NCI-H345 treated with DMSO at 0.1 percent for 48 hours (cell line): ENCODE measurements at regions not wholly inside any gene's neighbourhood (a gene's known extent, or its start where the extent isn't known, plus 50 kb on each side); places are given as distances from the start of the nearest gene placed in this dataset.
"Not testable (repeated sequence)": the region's sequence is repeated elsewhere in the genome, so short reads cannot be mapped to it uniquely, and the experiment has no call there.

ENCODE experiments used
- DNase-seq: peaks from one replicate; lab custom pipeline; 2025; ENCODE audit not compliant: unreplicated experiment; lab: John Stamatoyannopoulos, UW

DNA sequence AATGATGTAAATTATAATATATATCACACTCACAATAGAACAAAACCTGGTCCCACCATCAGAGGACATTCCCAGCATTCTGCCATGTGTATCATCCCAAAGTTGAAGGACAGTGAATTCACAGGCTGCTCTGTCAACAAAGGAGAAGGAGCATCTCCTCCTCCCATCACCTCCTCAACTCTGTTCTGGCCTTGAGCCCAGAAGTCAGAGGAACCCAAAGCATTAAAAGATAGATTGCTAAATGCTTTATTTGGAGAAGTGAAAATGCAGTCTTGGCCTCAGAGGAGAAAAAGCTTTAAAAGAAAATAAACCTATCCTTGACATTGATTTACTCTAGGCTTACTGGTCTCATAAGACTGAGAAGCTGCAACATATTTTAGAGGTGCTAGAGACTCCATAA, 268.8 kb upstream of the RASGEF1B start:
- no peak for DNase-seq

DNA sequence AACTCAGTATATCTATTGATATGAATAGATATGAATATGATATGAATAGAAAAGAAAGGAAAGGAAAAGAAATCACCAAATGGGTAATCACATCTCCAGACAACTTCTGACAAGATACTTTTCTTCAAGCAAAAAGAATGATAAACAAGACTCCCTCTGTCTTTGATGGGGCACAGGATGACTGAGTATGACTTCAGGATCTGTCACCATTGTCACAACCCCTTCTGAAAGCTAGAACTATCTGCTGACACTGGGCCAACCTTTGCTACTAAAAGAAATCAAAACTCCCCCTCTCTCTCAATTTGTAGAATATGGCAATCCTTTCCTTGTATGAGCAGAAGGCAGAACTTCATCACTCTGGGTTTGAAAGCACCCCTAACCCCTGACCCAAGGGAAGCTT, 267.2 kb upstream of the RASGEF1B start:
- no peak for DNase-seq

DNA sequence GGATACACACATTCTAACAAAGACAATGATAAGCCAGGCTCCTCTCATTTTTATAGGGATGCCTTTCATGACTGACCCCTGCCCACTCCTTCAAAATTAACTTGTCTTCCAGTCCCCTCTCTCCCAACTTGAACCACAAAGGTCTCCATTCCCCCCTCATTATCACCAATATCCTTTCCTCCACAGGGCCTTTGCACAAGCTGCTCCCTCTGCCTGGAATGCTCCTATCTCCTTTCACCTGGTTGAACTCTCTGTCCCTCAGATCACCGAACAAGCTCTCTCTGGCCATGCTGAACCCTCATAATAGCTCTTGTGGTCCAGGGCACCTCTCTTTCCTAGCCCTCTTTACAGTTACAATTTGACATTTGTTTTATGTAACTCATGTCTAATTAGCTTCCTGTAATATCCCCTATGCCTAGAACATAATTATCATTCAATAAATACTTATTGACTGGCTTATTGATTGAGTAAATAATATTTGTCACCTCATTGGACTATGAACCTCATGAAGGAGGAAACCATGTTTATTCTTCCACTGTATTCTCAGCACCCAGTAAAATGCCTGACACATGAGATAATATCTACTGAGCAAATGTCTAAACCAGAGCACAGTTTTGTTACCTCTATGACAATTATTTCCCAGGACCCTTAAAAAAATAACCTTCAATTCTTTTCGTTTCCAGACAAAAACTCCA, 266.3 kb upstream of the RASGEF1B start:
- DNase-seq, result no peak

DNA sequence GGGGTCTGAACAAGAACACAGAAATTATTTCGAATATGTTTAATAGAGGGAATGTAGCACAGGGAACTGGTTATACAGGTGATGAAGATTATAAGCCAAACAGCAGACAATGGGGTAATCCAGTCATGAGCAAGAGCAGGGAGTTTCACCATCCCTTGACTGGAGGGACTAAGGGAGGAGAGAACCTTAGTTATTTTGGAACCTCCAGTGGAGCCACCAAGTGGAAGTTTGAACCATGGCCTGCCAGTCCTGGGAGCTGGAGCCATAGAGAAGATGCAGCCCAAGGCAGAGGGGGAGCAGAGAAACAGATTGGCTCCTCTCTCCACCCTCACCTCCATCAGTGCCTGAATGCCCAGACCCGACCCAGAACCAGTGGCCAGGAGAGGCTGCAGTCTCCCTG, 264.6 kb upstream of the RASGEF1B start:
- no peak for DNase-seq

GRCh38 chr4:81732980-81733379, 261.3 kb upstream of the RASGEF1B start:
- no peak for DNase-seq

- DNase-seq, result no peak
Measured at GRCh38 chr4:81724925-81725329, 253.2 kb upstream of the RASGEF1B start.

- DNase-seq, result no peak
Measured at GRCh38 chr4:81723927-81724587, 252.3 kb upstream of the RASGEF1B start.

DNA sequence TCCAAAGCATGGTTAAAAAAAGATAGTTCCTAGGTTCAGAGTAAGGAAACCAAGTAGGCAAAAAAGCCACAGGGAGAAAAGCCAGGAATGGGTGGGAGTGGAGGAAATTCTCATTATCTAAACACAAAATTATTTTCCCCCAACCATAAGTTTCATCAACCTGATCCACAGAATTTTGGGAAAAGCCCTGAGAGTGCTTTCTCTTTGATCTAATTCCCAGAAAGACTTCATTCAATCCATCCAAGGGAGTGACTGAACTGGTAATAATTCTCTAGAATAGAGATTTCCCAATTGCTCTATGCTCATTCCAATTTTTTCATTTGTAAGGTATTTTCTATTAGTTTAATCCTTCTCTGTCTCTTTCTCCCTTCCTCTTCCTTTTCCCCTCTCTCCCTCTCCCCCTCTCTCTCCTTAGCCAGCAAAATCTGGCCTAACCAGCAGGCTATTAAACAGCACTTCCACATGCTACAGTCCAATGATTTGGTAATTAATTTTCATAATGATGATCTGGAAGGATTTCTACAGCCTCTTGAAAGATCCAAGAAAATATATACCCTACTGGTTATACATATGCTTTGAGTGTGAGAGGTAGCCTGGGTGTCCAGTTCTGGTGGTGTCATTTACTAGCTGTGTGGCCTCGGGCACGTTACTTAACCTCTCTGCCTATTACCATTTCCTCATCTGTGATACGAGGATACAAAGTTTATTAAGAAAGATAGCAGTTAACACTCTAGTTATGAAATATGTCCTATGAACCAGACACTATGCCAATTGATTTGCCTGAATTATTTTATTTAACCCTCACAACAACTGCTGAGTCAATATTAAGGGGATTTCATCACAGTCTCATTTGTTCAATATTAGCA, 251.5 kb upstream of the RASGEF1B start:
- DNase-seq, result no peak

GRCh38 chr4:81722290-81722851, 250.7 kb upstream of the RASGEF1B start:
- no peak for DNase-seq

GRCh38 chr4:81715757-81716156, 244.1 kb upstream of the RASGEF1B start:
- no peak for DNase-seq

DNA sequence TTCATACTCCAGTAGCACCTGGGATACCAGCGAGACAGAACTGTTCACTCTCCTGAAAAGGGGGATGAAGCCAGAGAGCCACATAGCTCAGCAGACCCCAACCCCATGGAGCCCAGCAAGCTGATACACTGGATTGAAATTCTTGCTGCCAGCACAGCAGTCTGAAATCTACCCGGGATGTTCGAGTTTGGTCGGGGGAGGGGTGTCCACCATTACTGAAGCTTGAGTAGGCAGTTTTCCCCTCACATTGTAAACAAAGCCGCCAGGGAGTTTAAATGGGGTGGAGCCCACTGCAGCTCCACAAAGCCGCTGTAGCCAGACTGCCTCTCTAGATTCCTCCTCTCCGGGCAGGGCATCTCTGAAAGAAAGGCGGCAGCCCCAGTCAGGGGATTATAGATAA, 243.7 kb upstream of the RASGEF1B start:
- not testable (repeated sequence) for DNase-seq

- DNase-seq, result no peak
Measured at GRCh38 chr4:81714291-81714690, 242.6 kb upstream of the RASGEF1B start.

DNA sequence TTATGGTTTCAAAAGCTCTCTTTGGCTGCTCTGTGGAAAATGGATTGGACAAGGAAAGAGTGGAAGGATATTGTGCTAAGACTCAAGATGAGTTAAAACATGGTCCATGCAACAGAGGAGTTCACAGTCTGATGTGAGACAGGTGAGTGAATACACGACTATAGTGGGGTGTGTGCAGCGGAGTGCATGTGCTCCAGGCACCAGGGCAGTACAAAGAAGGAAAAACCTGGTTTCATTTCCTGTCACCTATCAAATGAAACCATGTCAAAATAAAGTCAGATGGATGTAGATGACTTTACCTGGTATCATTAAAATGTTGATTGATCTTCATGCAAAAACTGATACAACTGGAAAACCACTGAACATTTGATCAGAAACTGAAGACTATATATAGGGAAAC, 241.0 kb upstream of the RASGEF1B start:
- DNase-seq, result no peak

GRCh38 chr4:81704461-81704860, 232.8 kb upstream of the RASGEF1B start:
- no peak for DNase-seq

- no peak for DNase-seq
Measured at GRCh38 chr4:81700189-81700588, 228.5 kb upstream of the RASGEF1B start.

GRCh38 chr4:81698538-81699296, 227.0 kb upstream of the RASGEF1B start:
- no peak for DNase-seq

- DNase-seq, result no peak
Measured at GRCh38 chr4:81694176-81694913, 222.6 kb upstream of the RASGEF1B start.

GRCh38 chr4:81690871-81691270, 219.2 kb upstream of the RASGEF1B start:
- DNase-seq, result no peak

- DNase-seq, result no peak
Measured at GRCh38 chr4:81688085-81688484, 216.4 kb upstream of the RASGEF1B start.

DNA sequence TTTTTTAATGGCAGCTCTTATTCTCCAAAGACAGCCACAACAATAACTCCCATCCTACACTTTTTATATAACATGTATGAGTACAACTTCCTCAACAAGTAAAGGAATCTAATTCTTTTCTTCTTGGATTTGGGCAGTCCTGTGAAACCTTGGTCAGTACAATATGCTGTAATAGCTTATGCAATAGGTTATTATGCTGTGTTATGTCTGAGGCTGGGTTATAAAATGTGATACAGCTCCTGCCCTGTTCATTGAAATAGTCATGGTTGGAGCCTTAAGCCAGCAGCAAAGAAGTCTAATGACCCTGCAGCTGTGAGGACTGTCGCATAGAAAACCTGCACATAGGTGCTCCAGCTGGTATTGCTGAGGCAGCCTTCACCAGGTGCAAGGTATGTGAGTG, 215.8 kb upstream of the RASGEF1B start:
- DNase-seq, result no peak
